Endothelial cell (in vitro differentiated cells): ENCODE measurements at regions not wholly inside any gene's neighbourhood (a gene's known extent, or its start where the extent isn't known, plus 50 kb on each side); places are given as distances from the start of the nearest gene placed in this dataset.

Source experiments
- DNase-seq: peaks from one replicate; pipeline ENCODE4 v3.0.0; 2021; ENCODE audit warnings: low spot score
- H3K27ac Mint-ChIP-seq: one replicate; pipeline ENCODE4 v1.8.0; 2021; ENCODE audit warnings: mixed read lengths, inconsistent platforms; ENCODE audit not compliant: unreplicated experiment
- H3K27me3 Mint-ChIP-seq: one replicate; pipeline ENCODE4 v1.8.0; 2021; ENCODE audit warnings: mild to moderate bottlenecking, moderate library complexity, mixed read lengths, inconsistent platforms; ENCODE audit not compliant: unreplicated experiment
- H3K36me3 Mint-ChIP-seq: one replicate; pipeline ENCODE4 v1.8.0; 2021; ENCODE audit warnings: mild to moderate bottlenecking, low read depth, mixed read lengths, inconsistent platforms; ENCODE audit not compliant: unreplicated experiment
- H3K4me1 Mint-ChIP-seq: one replicate; pipeline ENCODE4 v1.8.0; 2021; ENCODE audit warnings: mild to moderate bottlenecking, mixed read lengths, inconsistent platforms; ENCODE audit not compliant: unreplicated experiment
- H3K4me3 Mint-ChIP-seq: one replicate; pipeline ENCODE4 v1.8.0; 2021; ENCODE audit warnings: mild to moderate bottlenecking, mixed read lengths, inconsistent platforms; ENCODE audit not compliant: unreplicated experiment
- H3K9me3 Mint-ChIP-seq: one replicate; pipeline ENCODE4 v1.8.0; 2021; ENCODE audit warnings: mixed read lengths, inconsistent platforms; ENCODE audit not compliant: unreplicated experiment
- CTCF ChIP-seq: fragments of 200-600 bp; sonication (generic); IDR thresholded peaks from one replicate; pipeline ENCODE4 v1.5.0; 2021; ENCODE audit warnings: antibody characterized with exemption; ENCODE audit not compliant: unreplicated experiment

- Mint-ChIP-seq H3K27me3 (no peaks in the 10 kb centered on the region), H3K4me1 (no peaks in the 10 kb centered on the region), H3K36me3 (no peaks in the 10 kb centered on the region), H3K27ac (no peak overlapping the region), H3K9me3 (peaks cover 3% of the 10 kb centered on the region), H3K4me3 (no peak overlapping the region)
- DNase-seq, result no peak
- TF ChIP-seq CTCF, result no peak
These were observed 427.6 kb downstream of the IPO8 start for GRCh38 chr12:30268041-30268440.

- no peaks in the 10 kb centered on the region for H3K4me1 Mint-ChIP-seq
- no peaks in the 10 kb centered on the region for H3K36me3 Mint-ChIP-seq
- no peak for DNase-seq
- no peak overlapping the region for H3K27ac Mint-ChIP-seq
- H3K9me3 Mint-ChIP-seq, result no peaks in the 10 kb centered on the region
- H3K4me3 Mint-ChIP-seq, result no peak overlapping the region
- no peaks in the 10 kb centered on the region for H3K27me3 Mint-ChIP-seq
- no peak for TF ChIP-seq CTCF
These were observed 432.2 kb downstream of the IPO8 start for GRCh38 chr12:30263434-30263833.

GRCh38 chr12:30257618-30258017, 438.1 kb downstream of the IPO8 start:
- no peaks in the 10 kb centered on the region for H3K9me3 Mint-ChIP-seq
- no peaks in the 10 kb centered on the region for H3K36me3 Mint-ChIP-seq
- no peak for TF ChIP-seq CTCF
- H3K27me3 Mint-ChIP-seq, result no peaks in the 10 kb centered on the region
- no peak for DNase-seq
- H3K4me3 Mint-ChIP-seq, result no peak overlapping the region
- H3K27ac Mint-ChIP-seq, result no peak overlapping the region
- H3K4me1 Mint-ChIP-seq, result no peaks in the 10 kb centered on the region

GRCh38 chr12:30251546-30251945, 444.1 kb downstream of the IPO8 start:
- Mint-ChIP-seq H3K9me3 (no peaks in the 10 kb centered on the region), H3K27ac (no peak overlapping the region), H3K27me3 (no peaks in the 10 kb centered on the region), H3K36me3 (no peaks in the 10 kb centered on the region), H3K4me1 (no peaks in the 10 kb centered on the region), H3K4me3 (no peak overlapping the region)
- TF ChIP-seq CTCF, result no peak
- DNase-seq, result no peak

- TF ChIP-seq CTCF, result no peak
These were observed 452.2 kb downstream of the IPO8 start for GRCh38 chr12:30243426-30243825.

More at GRCh38 chr12:30243426-30243825, 452.2 kb downstream of the IPO8 start:
- no peaks in the 10 kb centered on the region for H3K4me1 Mint-ChIP-seq
- no peak overlapping the region for H3K27ac Mint-ChIP-seq
- no peaks in the 10 kb centered on the region for H3K27me3 Mint-ChIP-seq
- H3K36me3 Mint-ChIP-seq, result no peaks in the 10 kb centered on the region
- H3K9me3 Mint-ChIP-seq, result no peaks in the 10 kb centered on the region
- DNase-seq, result no peak
- no peak overlapping the region for H3K4me3 Mint-ChIP-seq
